ENCODE measurements at regions not wholly inside any gene's neighbourhood (a gene's known extent, or its start where the extent isn't known, plus 50 kb on each side); places are given as distances from the start of the nearest gene placed in this dataset.
"Not testable (repeated sequence)": the region's sequence is repeated elsewhere in the genome, so short reads cannot be mapped to it uniquely, and the experiment has no call there.

DNA sequence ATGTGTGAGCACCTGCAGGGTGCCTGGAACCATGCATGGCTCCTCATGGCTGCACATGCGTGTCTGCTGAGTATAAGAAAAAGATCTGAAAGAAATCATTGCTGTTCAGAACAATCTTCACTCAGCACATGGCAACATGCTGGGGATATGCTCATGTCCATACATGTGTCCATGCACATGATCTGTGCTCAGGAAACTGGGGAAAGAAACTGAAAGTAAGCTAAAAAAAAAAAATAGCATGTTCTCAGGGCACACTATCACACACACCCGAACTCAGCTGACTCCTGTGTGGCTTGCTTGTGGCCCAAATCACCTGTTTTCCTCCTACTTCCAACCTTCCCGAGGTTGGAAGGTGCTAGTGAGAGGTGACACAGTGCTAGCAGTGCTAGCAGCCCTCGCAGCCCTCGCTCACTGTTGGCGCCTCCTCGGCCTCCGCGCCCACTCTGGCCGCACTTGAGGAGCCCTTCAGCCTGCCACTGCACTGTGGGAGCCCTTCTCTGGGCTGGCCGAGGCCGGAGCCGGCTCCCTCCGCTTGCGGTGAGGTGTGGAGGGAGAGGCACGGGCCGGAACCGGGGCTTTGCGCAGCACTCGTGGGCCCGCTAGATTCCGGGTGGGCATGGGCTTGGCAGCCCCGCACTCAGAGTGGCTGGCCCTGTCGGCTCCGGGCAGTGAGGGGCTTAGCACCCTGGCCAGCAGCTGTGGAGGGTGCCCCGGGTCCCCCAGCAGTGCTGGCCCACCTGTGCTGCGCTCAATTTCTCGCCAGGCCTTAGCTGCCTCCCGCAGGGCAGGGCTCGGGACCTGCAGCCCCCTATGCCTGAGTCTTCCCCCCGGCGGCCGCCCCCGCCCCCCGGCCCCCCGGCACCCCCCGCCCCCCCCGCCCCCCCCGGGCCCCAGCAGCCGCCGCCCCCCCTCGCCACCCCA lies 76.0 kb downstream of the GADD45G start:
- no peak for ATAC-seq
- H3K4me3 Mint-ChIP-seq: no peak overlapping the region
- DNase-seq: no peak
- no peaks in the 10 kb centered on the region for H3K27me3 Mint-ChIP-seq (ENCODE audit: low read depth)
- peaks cover 2% of the 10 kb centered on the region for H3K4me1 Mint-ChIP-seq (ENCODE audit: low read depth)
- H3K36me3 Mint-ChIP-seq (ENCODE audit: insufficient read depth): no peaks in the 10 kb centered on the region
- H3K9me3 Mint-ChIP-seq: no peaks in the 10 kb centered on the region

GRCh38 chr9:89681468-89681859 lies 76.7 kb downstream of the GADD45G start:
- H3K9me3 Mint-ChIP-seq; H3K27me3 Mint-ChIP-seq (ENCODE audit: low read depth); H3K36me3 Mint-ChIP-seq (ENCODE audit: insufficient read depth); ATAC-seq; H3K4me1 Mint-ChIP-seq (ENCODE audit: low read depth); DNase-seq; H3K4me3 Mint-ChIP-seq: not testable (repeated sequence)

- H3K4me3 Mint-ChIP-seq: no peak overlapping the region
- no peak for ATAC-seq
- H3K9me3 Mint-ChIP-seq: no peaks in the 10 kb centered on the region
- DNase-seq: no peak
- H3K4me1 Mint-ChIP-seq (ENCODE audit: low read depth): peaks cover 2% of the 10 kb centered on the region
- H3K27me3 Mint-ChIP-seq (ENCODE audit: low read depth): no peaks in the 10 kb centered on the region
- H3K36me3 Mint-ChIP-seq (ENCODE audit: insufficient read depth): no peaks in the 10 kb centered on the region
Measured at GRCh38 chr9:89683626-89684025, 78.8 kb downstream of the GADD45G start.

DNA sequence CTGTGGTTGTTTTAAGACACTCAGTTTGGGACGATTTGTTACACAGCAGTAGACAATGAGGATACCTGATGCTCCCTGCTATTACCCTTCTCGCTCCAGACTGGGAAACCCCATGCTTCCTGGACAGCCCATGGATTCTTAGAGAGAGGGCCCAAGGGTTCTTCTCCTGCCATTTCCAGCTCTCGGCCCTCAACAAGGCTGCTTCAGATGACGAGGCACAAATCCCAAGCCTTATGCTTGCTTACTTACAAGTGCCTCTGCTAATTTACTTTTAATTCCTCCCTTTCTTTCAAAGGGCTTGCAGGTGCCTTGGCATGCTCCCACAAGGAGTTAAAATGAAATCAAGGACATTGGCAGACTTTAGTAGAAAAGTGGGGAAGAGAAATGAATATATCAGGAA lies 79.4 kb downstream of the GADD45G start:
- H3K27me3 Mint-ChIP-seq (ENCODE audit: low read depth): no peaks in the 10 kb centered on the region
- H3K9me3 Mint-ChIP-seq: no peaks in the 10 kb centered on the region
- no peak overlapping the region for H3K4me3 Mint-ChIP-seq
- DNase-seq: no peak
- H3K4me1 Mint-ChIP-seq (ENCODE audit: low read depth): peaks cover 2% of the 10 kb centered on the region
- no peak for ATAC-seq
- no peaks in the 10 kb centered on the region for H3K36me3 Mint-ChIP-seq (ENCODE audit: insufficient read depth)

GRCh38 chr9:89684912-89685636 lies 80.3 kb downstream of the GADD45G start:
- peaks cover 2% of the 10 kb centered on the region for H3K4me1 Mint-ChIP-seq (ENCODE audit: low read depth)
- H3K9me3 Mint-ChIP-seq: no peaks in the 10 kb centered on the region
- ATAC-seq (no peak), DNase-seq (no peak)
- H3K4me3 Mint-ChIP-seq: no peak overlapping the region
- no peaks in the 10 kb centered on the region for H3K36me3 Mint-ChIP-seq (ENCODE audit: insufficient read depth)
- H3K27me3 Mint-ChIP-seq (ENCODE audit: low read depth): no peaks in the 10 kb centered on the region

- no peak overlapping the region for H3K4me3 Mint-ChIP-seq
- H3K4me1 Mint-ChIP-seq (ENCODE audit: low read depth): peaks cover 4% of the 10 kb centered on the region
- DNase-seq (no peak), ATAC-seq (no peak)
- no peaks in the 10 kb centered on the region for H3K27me3 Mint-ChIP-seq (ENCODE audit: low read depth)
- H3K9me3 Mint-ChIP-seq: no peaks in the 10 kb centered on the region
- no peaks in the 10 kb centered on the region for H3K36me3 Mint-ChIP-seq (ENCODE audit: insufficient read depth)
Measured at GRCh38 chr9:89685698-89686097, 80.9 kb downstream of the GADD45G start.

DNA sequence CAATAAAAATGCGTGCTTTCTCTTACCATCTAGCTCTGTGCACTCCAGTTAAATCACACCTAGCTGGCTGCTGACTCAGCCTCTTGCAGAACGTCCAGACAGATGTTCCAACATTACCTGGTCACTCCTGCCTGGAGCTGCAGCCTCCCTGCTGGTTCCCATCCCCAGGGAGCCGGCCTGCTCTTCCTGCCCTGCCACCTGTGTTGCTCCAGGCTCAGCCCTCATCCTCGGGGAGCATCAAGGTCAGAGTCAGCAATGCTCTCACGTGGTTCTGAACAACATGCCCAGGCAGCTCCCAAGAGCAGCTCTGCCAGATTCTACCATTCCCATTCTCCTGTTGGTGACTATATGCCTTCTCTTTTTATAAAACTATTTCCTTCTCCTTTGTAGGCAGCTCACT lies 81.3 kb downstream of the GADD45G start:
- ATAC-seq: no peak
- DNase-seq: no peak
- Mint-ChIP-seq H3K9me3 (no peaks in the 10 kb centered on the region), H3K27me3 (ENCODE audit: low read depth) (no peaks in the 10 kb centered on the region), H3K36me3 (ENCODE audit: insufficient read depth) (no peaks in the 10 kb centered on the region), H3K4me3 (no peak overlapping the region), H3K4me1 (ENCODE audit: low read depth) (peaks cover 8% of the 10 kb centered on the region)

DNA sequence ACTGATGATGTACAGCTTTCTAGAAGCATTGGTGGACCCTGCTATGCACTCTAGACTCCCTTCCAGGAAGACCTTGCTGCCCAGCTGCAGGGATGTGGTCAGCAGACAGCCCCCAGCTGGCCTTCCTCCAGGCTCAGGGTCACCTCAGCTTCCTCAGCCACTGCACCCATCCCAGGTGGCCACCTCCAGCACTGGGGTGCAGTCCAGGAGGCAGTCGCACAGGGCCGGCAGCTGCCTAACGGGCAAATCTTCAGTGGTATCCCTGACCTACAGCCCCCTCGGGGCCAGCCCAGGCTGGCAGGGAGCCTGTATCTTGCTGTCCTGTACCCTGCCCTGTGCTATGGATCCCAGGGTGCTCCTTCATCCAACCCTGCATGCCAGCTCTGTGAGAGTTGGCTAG lies 81.8 kb downstream of the GADD45G start:
- DNase-seq (no peak), ATAC-seq (no peak)
- Mint-ChIP-seq H3K36me3 (ENCODE audit: insufficient read depth) (no peaks in the 10 kb centered on the region), H3K27me3 (ENCODE audit: low read depth) (no peaks in the 10 kb centered on the region), H3K4me3 (no peak overlapping the region), H3K4me1 (ENCODE audit: low read depth) (peaks cover 11% of the 10 kb centered on the region), H3K9me3 (no peaks in the 10 kb centered on the region)

- H3K4me1 Mint-ChIP-seq (ENCODE audit: low read depth): peaks cover 16% of the 10 kb centered on the region
- H3K4me3 Mint-ChIP-seq: no peak overlapping the region
- DNase-seq (no peak), ATAC-seq (no peak)
- H3K36me3 Mint-ChIP-seq (ENCODE audit: insufficient read depth): no peaks in the 10 kb centered on the region
- no peaks in the 10 kb centered on the region for H3K27me3 Mint-ChIP-seq (ENCODE audit: low read depth)
- H3K9me3 Mint-ChIP-seq: no peaks in the 10 kb centered on the region
Measured at GRCh38 chr9:89687188-89687587, 82.4 kb downstream of the GADD45G start.

GRCh38 chr9:89687848-89688247 lies 83.0 kb downstream of the GADD45G start:
- Mint-ChIP-seq H3K9me3 (no peaks in the 10 kb centered on the region), H3K36me3 (ENCODE audit: insufficient read depth) (no peaks in the 10 kb centered on the region), H3K27me3 (ENCODE audit: low read depth) (no peaks in the 10 kb centered on the region), H3K4me3 (no peak overlapping the region), H3K4me1 (ENCODE audit: low read depth) (peaks cover 16% of the 10 kb centered on the region)
- DNase-seq: no peak
- ATAC-seq: no peak

DNA sequence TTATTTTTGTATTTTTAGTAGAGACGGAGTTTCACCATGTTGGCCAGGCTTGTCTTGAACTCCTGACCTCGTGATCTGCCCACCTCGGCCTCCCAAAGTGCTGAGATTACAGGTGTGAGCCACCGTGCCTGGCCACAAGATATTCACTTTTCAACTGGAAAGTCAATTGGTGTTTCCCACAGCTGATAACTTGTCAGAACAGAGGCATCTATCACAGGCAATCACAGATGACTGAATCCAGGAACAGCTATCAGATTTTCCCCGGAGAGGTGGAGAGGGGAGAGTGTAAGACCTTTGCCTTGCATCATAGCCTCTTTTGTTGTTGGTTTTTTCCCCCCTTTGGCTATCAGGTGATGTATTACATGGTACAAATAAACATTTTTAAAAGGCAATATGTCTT lies 84.5 kb downstream of the GADD45G start:
- not testable (repeated sequence) for H3K9me3 Mint-ChIP-seq; ATAC-seq; H3K27me3 Mint-ChIP-seq (ENCODE audit: low read depth); H3K4me3 Mint-ChIP-seq; H3K36me3 Mint-ChIP-seq (ENCODE audit: insufficient read depth); DNase-seq
- H3K4me1 Mint-ChIP-seq (ENCODE audit: low read depth): peaks cover 16% of the 10 kb centered on the region

- peaks cover 16% of the 10 kb centered on the region for H3K4me1 Mint-ChIP-seq (ENCODE audit: low read depth)
- ATAC-seq (peak in 1 of 2 donors; percentile 38), DNase-seq (no peak)
- no peaks in the 10 kb centered on the region for H3K27me3 Mint-ChIP-seq (ENCODE audit: low read depth)
- H3K36me3 Mint-ChIP-seq (ENCODE audit: insufficient read depth): no peaks in the 10 kb centered on the region
- no peaks in the 10 kb centered on the region for H3K9me3 Mint-ChIP-seq
- no peak overlapping the region for H3K4me3 Mint-ChIP-seq
Measured at GRCh38 chr9:89690334-89690912, 85.6 kb downstream of the GADD45G start.

DNA sequence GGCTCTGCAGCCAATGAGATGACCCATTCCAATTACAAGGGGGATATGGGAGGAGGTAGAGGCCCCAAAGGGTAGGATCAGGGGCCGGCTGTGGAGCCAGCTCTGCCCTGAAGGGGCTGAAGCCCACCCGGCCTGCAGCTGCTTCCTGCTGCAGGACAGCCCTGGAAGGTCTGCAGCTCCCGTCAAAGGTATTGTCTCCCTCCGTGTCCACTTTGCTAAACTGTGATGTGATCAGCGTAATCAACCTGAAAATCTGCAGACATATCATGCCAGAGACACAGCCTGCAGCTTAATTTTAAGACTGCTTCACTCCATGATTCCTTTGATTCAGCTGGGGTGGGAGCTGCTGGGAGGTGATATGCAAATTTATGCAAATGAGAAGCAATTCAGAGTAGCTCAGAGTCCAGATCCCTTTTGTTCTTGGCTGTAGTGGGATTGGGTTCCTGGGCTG lies 90.7 kb downstream of the GADD45G start:
- no peak for DNase-seq
- ATAC-seq: no peak
- Mint-ChIP-seq H3K9me3 (no peaks in the 10 kb centered on the region), H3K4me3 (no peak overlapping the region), H3K36me3 (ENCODE audit: insufficient read depth) (no peaks in the 10 kb centered on the region), H3K27me3 (ENCODE audit: low read depth) (no peaks in the 10 kb centered on the region), H3K4me1 (ENCODE audit: low read depth) (peaks cover 21% of the 10 kb centered on the region)

GRCh38 chr9:89695979-89696378 lies 91.2 kb downstream of the GADD45G start:
- H3K4me1 Mint-ChIP-seq (ENCODE audit: low read depth): peaks cover 17% of the 10 kb centered on the region

More at GRCh38 chr9:89695979-89696378, 91.2 kb downstream of the GADD45G start:
- not testable (repeated sequence) for H3K36me3 Mint-ChIP-seq (ENCODE audit: insufficient read depth); ATAC-seq; H3K27me3 Mint-ChIP-seq (ENCODE audit: low read depth); DNase-seq; H3K4me3 Mint-ChIP-seq; H3K9me3 Mint-ChIP-seq

All from activated T-cell treated with anti-CD3 and anti-CD28 coated beads, Interleukin-2, amount 50 U/mL, for 4 hours (primary cell).